SK-N-SH (cell line): ENCODE measurements at regions not wholly inside any gene's neighbourhood (a gene's known extent, or its start where the extent isn't known, plus 50 kb on each side); places are given as distances from the start of the nearest gene placed in this dataset.
A peak's percentile ranks its signal among the peaks of the same experiment; 100 is the strongest.

Experiments used
- CTCF ChIA-PET: fragments of 300-600, 350-600 bp; formaldehyde crosslinking; extraction: SDS; loops from one replicate; lab custom pipeline; 2021; lab: Yijun Ruan, JAX
- POLR2A ChIA-PET: fragments of 350-600 bp; sonication (Branson Sonifier 250); formaldehyde crosslinking; extraction: SDS; loops from one replicate; lab custom pipeline; 2020; ENCODE audit warnings: antibody characterized with exemption, inconsistent platforms; lab: Yijun Ruan, JAX
- DNase-seq: peaks from one replicate; pipeline ENCODE4 v3.0.0; 2012
- H2AFZ ChIP-seq: fragments of 200-600 bp; sonication (generic); 2 replicates; pipeline ENCODE4 v1.8.1; 2016; ENCODE audit warnings: antibody characterized with exemption, mild to moderate bottlenecking, low read depth
- H3F3A ChIP-seq: fragments of 200-600 bp; sonication (generic); replicated peaks from 2 replicates; pipeline ENCODE3; 2016; ENCODE audit warnings: antibody characterized with exemption, mild to moderate bottlenecking; ENCODE audit not compliant: insufficient read depth
- H3K27ac ChIP-seq, 2 experiments: fragments of 200-500 bp in 1 of 2; fragments of 200-600 bp in 1 of 2; sonication (Bioruptor generic) in 1 of 2; sonication (generic), shearing (Covaris generic) in 1 of 2; 2 replicates each; pipeline versions ENCODE4 v1.5.1 to v1.6.1; 2014 to 2016; ENCODE audit warnings: low read depth in 2 of 2, inconsistent platforms in 1 of 2, low read length in 1 of 2, mild to moderate bottlenecking in 1 of 2, mixed read lengths in 1 of 2
- H3K27me3 ChIP-seq: fragments of 200-600 bp; sonication (generic), shearing (Covaris generic); 2 replicates; pipeline ENCODE4 v1.6.1; 2016; ENCODE audit warnings: mixed run types; ENCODE audit not compliant: insufficient read depth
- H3K36me3 ChIP-seq, 2 experiments: fragments of 200-500 bp in 1 of 2; fragments of 200-600 bp in 1 of 2; sonication (Bioruptor generic) in 1 of 2; sonication (generic) in 1 of 2; replicated peaks in 1 of 2; 2 replicates each; pipeline versions ENCODE3 to v1.5.1; 2014 to 2016; ENCODE audit warnings: low read length in 1 of 2, mild to moderate bottlenecking in 1 of 2; ENCODE audit not compliant: insufficient read depth in 2 of 2, control insufficient read depth in 1 of 2
- H3K4me1 ChIP-seq, 2 experiments: fragments of 200-500 bp in 1 of 2; fragments of 200-600 bp in 1 of 2; sonication (Bioruptor generic) in 1 of 2; sonication (generic), shearing (Covaris generic) in 1 of 2; 2 replicates each; pipeline versions ENCODE4 v1.5.1 to v1.6.1; 2014 to 2016; ENCODE audit warnings: low read depth in 1 of 2, low read length in 1 of 2, mixed run types in 1 of 2; ENCODE audit not compliant: insufficient read depth in 2 of 2, control insufficient read depth in 1 of 2
- H3K4me2 ChIP-seq: fragments of 200-600 bp; sonication (generic), shearing (Covaris generic); 2 replicates; pipeline ENCODE4 v1.6.1; 2017; ENCODE audit warnings: mixed run types
- H3K4me3 ChIP-seq, 2 experiments: fragments of 200-500 bp in 1 of 2; fragments of 200-600 bp in 1 of 2; sonication (Bioruptor generic) in 1 of 2; sonication (generic), shearing (Covaris generic) in 1 of 2; 2 replicates each; pipeline versions ENCODE4 v1.5.1 to v1.8.1; 2014 to 2016; ENCODE audit warnings: low read depth in 2 of 2, inconsistent platforms in 1 of 2, low read length in 1 of 2, mild to moderate bottlenecking in 1 of 2, mixed read lengths in 1 of 2, moderate library complexity in 1 of 2
- H3K79me2 ChIP-seq: fragments of 200-600 bp; sonication (generic); 2 replicates; pipeline ENCODE4 v1.8.1; 2017; ENCODE audit warnings: mild to moderate bottlenecking; ENCODE audit not compliant: insufficient read depth
- H3K9ac ChIP-seq: fragments of 200-600 bp; sonication (generic); 2 replicates; pipeline ENCODE4 v1.6.1; 2017; ENCODE audit warnings: mixed run types
- H3K9me2 ChIP-seq: fragments of 200-600 bp; sonication (generic); 2 replicates; pipeline ENCODE4 v1.6.1; 2017; ENCODE audit warnings: mixed run types
- H3K9me3 ChIP-seq: fragments of 200-600 bp; sonication (generic); 2 replicates; pipeline ENCODE4 v1.6.1; 2017; ENCODE audit warnings: mixed run types, mild to moderate bottlenecking, moderate library complexity
- H4K20me1 ChIP-seq: fragments of 200-600 bp; sonication (generic); 2 replicates; pipeline ENCODE4 v1.6.1; 2017; ENCODE audit warnings: mild to moderate bottlenecking, mixed run types; ENCODE audit not compliant: insufficient read depth
- CHD2 ChIP-seq: fragments of 150-350 bp; IDR thresholded peaks from 2 replicates; pipeline ENCODE4 v1.6.1; 2018; ENCODE audit warnings: low read length; ENCODE audit not compliant: partially characterized antibody
- CTCF ChIP-seq: fragments of 200-600 bp; sonication (generic); IDR thresholded peaks from 2 replicates; pipeline ENCODE4 v1.6.1; 2017; ENCODE audit warnings: antibody characterized with exemption, mild to moderate bottlenecking, moderate library complexity
- ELF1 ChIP-seq: IDR thresholded peaks from 2 replicates; pipeline ENCODE4 v1.4.0; 2012
- EZH2phosphoT487 ChIP-seq: fragments of 200-600 bp; sonication (generic); IDR thresholded peaks from 2 replicates; pipeline ENCODE4 v1.6.1; 2017; ENCODE audit warnings: low read depth, mixed run types, mild to moderate bottlenecking, antibody characterized with exemption, moderate library complexity, borderline replicate concordance
- FOSL2 ChIP-seq: IDR thresholded peaks from 2 replicates; pipeline ENCODE4 v1.4.0; 2012; ENCODE audit warnings: low read depth, mild to moderate bottlenecking, moderate library complexity, borderline replicate concordance
- FOXJ3 ChIP-seq: sonication (generic); formaldehyde crosslinking; IDR thresholded peaks from 2 replicates; pipeline ENCODE4 v1.5.1; 2020; ENCODE audit warnings: mild to moderate bottlenecking, missing genetic modification reagents
- FOXM1 ChIP-seq: IDR thresholded peaks from 2 replicates; pipeline ENCODE4 v1.4.0; 2012; ENCODE audit warnings: low read depth, mild to moderate bottlenecking
- IRF3 ChIP-seq: fragments of 150-350 bp; IDR thresholded peaks from 2 replicates; pipeline ENCODE4 v1.6.1; 2016; ENCODE audit warnings: mild to moderate bottlenecking, low read depth, low read length
- JUND ChIP-seq: IDR thresholded peaks from 2 replicates; pipeline ENCODE4 v1.4.0; 2012
- MEF2A ChIP-seq: IDR thresholded peaks from 2 replicates; pipeline ENCODE4 v1.4.0; 2012; ENCODE audit warnings: low read depth, borderline replicate concordance
- NFIC ChIP-seq: IDR thresholded peaks from 2 replicates; pipeline ENCODE4 v1.4.0; 2012; ENCODE audit warnings: borderline replicate concordance
- NRF1 ChIP-seq: IDR thresholded peaks from 2 replicates; pipeline ENCODE4 v1.6.1; 2012; ENCODE audit warnings: low read depth, mild to moderate bottlenecking, low read length
- PBX3 ChIP-seq: IDR thresholded peaks from 2 replicates; pipeline ENCODE4; 2012
- POLR2AphosphoS5 ChIP-seq: IDR thresholded peaks from 2 replicates; pipeline ENCODE4 v1.6.1; 2012; ENCODE audit warnings: low read depth, low read length
- RAD21 ChIP-seq: IDR thresholded peaks from 2 replicates; pipeline ENCODE4 v1.6.1; 2012; ENCODE audit warnings: mild to moderate bottlenecking, low read length
- RCOR1 ChIP-seq: fragments of 150-350 bp; IDR thresholded peaks from 2 replicates; pipeline ENCODE4 v1.6.1; 2017; ENCODE audit warnings: antibody characterized with exemption, low read length
- RFX5 ChIP-seq: IDR thresholded peaks from 2 replicates; pipeline ENCODE4 v1.6.1; 2012; ENCODE audit warnings: mild to moderate bottlenecking, improper control_type of control experiment, low read length
- SMC3 ChIP-seq: IDR thresholded peaks from 2 replicates; pipeline ENCODE4 v1.6.1; 2012; ENCODE audit warnings: low read depth, low read length, improper control_type of control experiment
- TCF12 ChIP-seq: IDR thresholded peaks from 2 replicates; pipeline ENCODE4 v1.4.0; 2012
- TEAD4 ChIP-seq: IDR thresholded peaks from 2 replicates; pipeline ENCODE4 v1.4.0; 2012; ENCODE audit warnings: mild to moderate bottlenecking, borderline replicate concordance; ENCODE audit not compliant: insufficient read depth
- USF2 ChIP-seq: fragments of 150-350 bp; IDR thresholded peaks from 2 replicates; pipeline ENCODE4 v1.6.1; 2017; ENCODE audit warnings: antibody characterized with exemption, low read length, low read depth, borderline replicate concordance
- YY1 ChIP-seq: IDR thresholded peaks from 2 replicates; pipeline ENCODE4 v1.4.0; 2012; ENCODE audit warnings: low read depth, mild to moderate bottlenecking
- WGBS: methylation state at CpG from one replicate; pipeline ENCODE4 v1.1.6; 2017; ENCODE audit warnings: low lambda C conversion rate; 5-methylcytosine and 5-hydroxymethylcytosine counted together

GRCh38 chr2:125398738-125399524 lies 1257.0 kb upstream of the GYPC start (continued):
- TF ChIP-seq YY1 (no peak), CHD2 (no peak), ELF1 (no peak), POLR2AphosphoS5 (no peak)

- Histone ChIP-seq H3K4me3 (no peak overlapping the region), H3K9me3 (no peaks in the 10 kb centered on the region), H3K79me2 (no peaks in the 10 kb centered on the region), H3K4me1 (no peaks in the 10 kb centered on the region), H3K9ac (no peak overlapping the region), H3F3A (peaks cover 4% of the 10 kb centered on the region), H2AFZ (no peak overlapping the region; the same call in 1 of the 2 replicates), H3K27ac (peak overlapping the region in 1 of 2 experiments; percentile 51; a peak in 2 of 4 replicates), H3K9me2 (no peaks in the 10 kb centered on the region), H4K20me1 (no peaks in the 10 kb centered on the region), H3K4me2 (peak overlapping the region; percentile 14; the same call in 1 of the 2 replicates), H3K36me3 (no peaks in the 10 kb centered on the region), H3K27me3 (no peaks in the 10 kb centered on the region)
- no peak for DNase-seq
- TF ChIP-seq NFIC = no peak
- no peak for TF ChIP-seq CHD2
- TF ChIP-seq PBX3 = no peak
- TF ChIP-seq SMC3 = no peak
- no peak for TF ChIP-seq MEF2A
- peak; percentile 80 for TF ChIP-seq FOSL2
- TF ChIP-seq EZH2phosphoT487 = no peak
- TF ChIP-seq USF2 = no peak
- TF ChIP-seq JUND = peak; percentile 79
- no peak for TF ChIP-seq TEAD4
- peak; percentile 45 for TF ChIP-seq TCF12
- POLR2A ChIA-PET = no interaction called here
- CTCF ChIA-PET = no interaction called here
- WGBS = 4% methylated on average over 2 of the region's 2 CpGs
These were observed 1250.1 kb upstream of the GYPC start for GRCh38 chr2:125405816-125406215.

GRCh38 chr2:125408874-125409538 lies 1247.0 kb upstream of the GYPC start:
- Histone ChIP-seq H4K20me1 (no peaks in the 10 kb centered on the region), H3K4me3 (no peak overlapping the region), H3K27ac (no peak overlapping the region), H3K9me2 (no peaks in the 10 kb centered on the region), H3K36me3 (no peaks in the 10 kb centered on the region), H3K79me2 (no peaks in the 10 kb centered on the region), H2AFZ (no peak overlapping the region), H3K9me3 (no peaks in the 10 kb centered on the region), H3K4me1 (no peaks in the 10 kb centered on the region), H3K9ac (no peak overlapping the region), H3F3A (peaks cover 4% of the 10 kb centered on the region), H3K4me2 (no peak overlapping the region), H3K27me3 (no peaks in the 10 kb centered on the region)
- ChIA-PET POLR2A (no interaction called here), CTCF (no interaction called here)
- WGBS = 46% methylated on average over 10 of the region's 10 CpGs
- no peak for DNase-seq
- TF ChIP-seq IRF3 (no peak), RCOR1 (no peak), YY1 (no peak), NRF1 (no peak), JUND (no peak), RAD21 (no peak), CHD2 (no peak), ELF1 (no peak), FOXJ3 (CRISPR knock-in tag) (no peak), FOXM1 (no peak), CTCF (no peak), RFX5 (no peak), FOSL2 (no peak)
